Transverse colon (tissue), 4 donors: ENCODE measurements at regions not wholly inside any gene's neighbourhood (a gene's known extent, or its start where the extent isn't known, plus 50 kb on each side); places are given as distances from the start of the nearest gene placed in this dataset.

Source experiments
- DNase-seq: peaks from one replicate; pipeline ENCODE4 v3.0.0-alpha.2; 2019
- H3K27ac ChIP-seq, 4 donors: fragments of 200-600 bp; sonication (generic); 2 replicates each; pipeline ENCODE4 v1.5.1; 2016 to 2018; ENCODE audit warnings: inconsistent platforms in 4 of 4
- H3K27me3 ChIP-seq: fragments of 200-600 bp; sonication (generic); 2 replicates; pipeline ENCODE4 v1.5.1; 2017; ENCODE audit warnings: inconsistent platforms
- H3K36me3 ChIP-seq, 4 donors: fragments of 200-600 bp; sonication (generic); 2 replicates each; pipeline ENCODE4 v1.5.1; 2017 to 2019; ENCODE audit warnings: inconsistent platforms in 4 of 4
- H3K4me1 ChIP-seq, 4 donors: fragments of 200-600 bp; sonication (generic); 2 replicates each; pipeline ENCODE4 v1.5.1; 2017 to 2020; ENCODE audit warnings: inconsistent platforms in 4 of 4
- H3K4me3 ChIP-seq, 4 donors: fragments of 200-600 bp; sonication (generic); 1 replicate in 1 of 4; 2 replicates in 3 of 4; pipeline versions ENCODE4 v1.5.1 to v1.6.1; 2017 to 2019; ENCODE audit warnings: inconsistent platforms in 4 of 4
- H3K9me3 ChIP-seq, 2 donors: fragments of 200-600 bp; sonication (generic); 2 replicates each; pipeline ENCODE4 v1.5.1; 2017 to 2019; ENCODE audit warnings: inconsistent platforms in 2 of 2
- CTCF ChIP-seq, 5 experiments: fragments of 200-600 bp in 3 of 5; fragments of 450-650 bp in 2 of 5; sonication (generic) in 3 of 5; IDR thresholded peaks; 1 replicate in 2 of 5; 2 replicates in 3 of 5; pipeline ENCODE4 v1.5.1; 2016 to 2017; ENCODE audit warnings: antibody characterized with exemption in 5 of 5, inconsistent platforms in 3 of 5, mild to moderate bottlenecking in 2 of 5, moderate library complexity in 1 of 5
- EP300 ChIP-seq: sonication (generic); formaldehyde crosslinking; IDR thresholded peaks from one replicate; pipeline ENCODE4 v1.6.1; 2017; ENCODE audit warnings: antibody characterized with exemption, low read depth
- POLR2A ChIP-seq: fragments of 450-650 bp; IDR thresholded peaks from one replicate; pipeline ENCODE4 v1.6.1; 2016; ENCODE audit warnings: antibody characterized with exemption, mild to moderate bottlenecking, moderate library complexity
- POLR2AphosphoS5 ChIP-seq, 3 donors: sonication (generic); formaldehyde crosslinking; IDR thresholded peaks; one replicate each; pipeline ENCODE4 v1.6.1; 2016; ENCODE audit warnings: antibody characterized with exemption in 3 of 3
- WGBS, 2 donors: methylation state at CpG; one replicate each; pipeline ENCODE4 v1.1.5; 2018; ENCODE audit warnings: low coverage in 1 of 2; 5-methylcytosine and 5-hydroxymethylcytosine counted together
- in situ Hi-C, 4 donors: fragments of 200-750 bp; cut with MboI; loops; one replicate each; pipeline versions ENCODE4 v1.15.0 to v1.15.1; 2017; ENCODE audit warnings: low sequenced_read_pairs in 3 of 4, low pct_ligation_motif_present in 1 of 4, low pct_unique_long_range_greater_than_20kb in 1 of 4
- intact Hi-C: fragments of 100-400 bp; cut with DNase I; formaldehyde crosslinking; loops from one replicate; pipeline ENCODE4 v1.15.1; 2023; ENCODE audit warnings: low total_unique reads

DNA sequence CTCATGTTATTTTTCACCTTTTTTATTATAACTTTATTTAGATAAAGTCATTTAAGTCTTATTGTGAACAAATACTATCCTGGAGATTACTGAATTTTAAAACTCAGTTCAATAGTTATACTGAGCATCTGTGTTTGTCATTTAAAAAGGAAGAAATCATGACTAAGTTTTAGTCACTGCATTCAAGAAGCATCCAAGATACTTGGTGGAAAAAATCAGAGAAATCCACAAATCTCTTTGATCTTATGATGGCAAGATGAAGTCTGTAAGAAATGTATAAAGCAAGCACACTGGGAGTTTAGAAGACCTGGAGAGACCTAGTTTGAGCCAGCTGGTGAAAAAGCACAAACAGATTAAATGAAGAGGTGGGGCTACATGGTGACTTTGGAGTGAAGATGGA lies 529.8 kb upstream of the IGFBP3 start:
- Histone ChIP-seq H3K27me3 (no peaks in the 10 kb centered on the region), H3K9me3 (no peaks in the 10 kb centered on the region), H3K36me3 (no peaks in the 10 kb centered on the region), H3K4me1 (no peaks in the 10 kb centered on the region), H3K4me3 (no peak overlapping the region), H3K27ac (no peak overlapping the region)
- in situ Hi-C loops = no loop called here
- TF ChIP-seq POLR2AphosphoS5 (IDR thresholded peaks at IDR 0.05) (no peak), CTCF (IDR thresholded peaks at IDR 0.05) (no peak), POLR2A (no peak), EP300 (no peak)
- DNase-seq = no peak
- intact Hi-C loops = loop anchor here (1.0 kb wide), 1 partner anchor 19 kb away; no protein-coding TSS in a partner anchor

- H3K9me3 ChIP-seq = no peaks in the 10 kb centered on the region
- H3K4me3 ChIP-seq = no peak overlapping the region
- H3K27me3 ChIP-seq = no peaks in the 10 kb centered on the region
- no peak for TF ChIP-seq EP300
- no peak for TF ChIP-seq POLR2AphosphoS5 (IDR thresholded peaks at IDR 0.05)
- TF ChIP-seq POLR2A = no peak
- TF ChIP-seq CTCF (IDR thresholded peaks at IDR 0.05) = no peak
- no peak overlapping the region for H3K27ac ChIP-seq
- no peaks in the 10 kb centered on the region for H3K36me3 ChIP-seq
- 73 to 74% methylated on average over 2 of the region's 2 CpGs for WGBS, 2 donors
- DNase-seq = no peak
- intact Hi-C loops (no loop called here), in situ Hi-C loops (no loop called here)
- H3K4me1 ChIP-seq = no peaks in the 10 kb centered on the region
These were observed 529.4 kb upstream of the IGFBP3 start for GRCh38 chr7:46450425-46450824.

- no peak overlapping the region for H3K4me3 ChIP-seq
- in situ Hi-C loops (no loop called here), intact Hi-C loops (no loop called here)
- no peaks in the 10 kb centered on the region for H3K4me1 ChIP-seq
- H3K27me3 ChIP-seq = no peaks in the 10 kb centered on the region
- no peaks in the 10 kb centered on the region for H3K36me3 ChIP-seq
- TF ChIP-seq EP300 (no peak), POLR2AphosphoS5 (IDR thresholded peaks at IDR 0.05) (no peak), CTCF (IDR thresholded peaks at IDR 0.05) (no peak), POLR2A (no peak)
- 61 to 68% methylated on average over 2 of the region's 2 CpGs for WGBS, 2 donors
- no peaks in the 10 kb centered on the region for H3K9me3 ChIP-seq
- H3K27ac ChIP-seq = no peak overlapping the region
- no peak for DNase-seq
These were observed 528.7 kb upstream of the IGFBP3 start for GRCh38 chr7:46449743-46450142.

DNA sequence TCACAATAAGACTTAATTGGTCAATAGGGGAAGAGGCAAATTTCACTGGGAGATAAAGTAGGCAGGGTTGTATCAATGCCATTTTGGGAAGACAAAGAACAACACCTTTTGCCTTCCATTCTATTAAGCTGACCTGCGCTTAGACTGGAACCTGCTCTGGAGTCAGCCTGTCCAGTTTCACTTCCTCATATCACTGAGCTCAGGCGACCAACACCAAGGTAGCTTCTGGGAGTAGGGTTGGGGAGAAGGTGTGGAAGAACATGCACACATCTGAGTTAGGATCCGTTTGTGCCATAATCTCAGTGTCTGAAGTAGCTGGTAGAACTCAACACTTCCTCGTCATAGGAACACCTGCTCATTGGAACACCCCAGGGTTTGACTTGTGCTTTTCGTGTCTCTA lies 527.4 kb upstream of the IGFBP3 start:
- TF ChIP-seq EP300 (no peak), POLR2AphosphoS5 (IDR thresholded peaks at IDR 0.05) (no peak), POLR2A (no peak), CTCF (IDR thresholded peaks at IDR 0.05) (no peak)
- H3K36me3 ChIP-seq = no peaks in the 10 kb centered on the region
- no peak for DNase-seq
- 80% methylated on average over 3 to 5 of the region's 5 CpGs for WGBS, 2 donors
- in situ Hi-C loops = no loop called here
- no peaks in the 10 kb centered on the region for H3K4me1 ChIP-seq
- intact Hi-C loops = no loop called here
- H3K27ac ChIP-seq = no peak overlapping the region
- no peak overlapping the region for H3K4me3 ChIP-seq
- no peaks in the 10 kb centered on the region for H3K27me3 ChIP-seq
- no peaks in the 10 kb centered on the region for H3K9me3 ChIP-seq
